Fibroblast of mammary gland (primary cell): ENCODE measurements at regions not wholly inside any gene's neighbourhood (a gene's known extent, or its start where the extent isn't known, plus 50 kb on each side); places are given as distances from the start of the nearest gene placed in this dataset.

Experiments
- DNase-seq: peaks from one replicate; pipeline ENCODE4 v3.0.0-alpha.2; 2010; ENCODE audit warnings: low read depth
- H3K4me3 ChIP-seq: 2 replicates; pipeline ENCODE4 v1.5.1; 2011; ENCODE audit warnings: low read depth, mild to moderate bottlenecking, low read length, moderate library complexity; ENCODE audit not compliant: control insufficient read depth
- CTCF ChIP-seq: conservative IDR thresholded peaks from 2 replicates; pipeline ENCODE4 v1.5.1; 2011; ENCODE audit warnings: low read depth, low read length, inconsistent platforms; ENCODE audit not compliant: control insufficient read depth, insufficient read depth

GRCh38 chr6:25041485-25042035 is 105.8 kb upstream of the RIPOR2 start:
- no peak overlapping the region for H3K4me3 ChIP-seq
- TF ChIP-seq CTCF: no peak
- no peak for DNase-seq

- no peak for DNase-seq
These were observed 106.3 kb upstream of the RIPOR2 start for GRCh38 chr6:25042036-25042521.

GRCh38 chr6:25042536-25042935 is 106.8 kb upstream of the RIPOR2 start:
- no peak overlapping the region for H3K4me3 ChIP-seq
- DNase-seq: no peak
- TF ChIP-seq CTCF: no peak

More at GRCh38 chr6:25042036-25042521, 106.3 kb upstream of the RIPOR2 start:
- no peak for TF ChIP-seq CTCF
- H3K4me3 ChIP-seq: no peak overlapping the region

GRCh38 chr6:25042984-25043725 is 107.4 kb upstream of the RIPOR2 start:
- no peak overlapping the region for H3K4me3 ChIP-seq
- DNase-seq: no peak
- TF ChIP-seq CTCF: no peak

- no peak for TF ChIP-seq CTCF
- DNase-seq: no peak
- no peak overlapping the region for H3K4me3 ChIP-seq
These were observed 108.1 kb upstream of the RIPOR2 start for GRCh38 chr6:25043892-25044291.

- no peak for TF ChIP-seq CTCF
- no peak overlapping the region for H3K4me3 ChIP-seq
These were observed 111.2 kb upstream of the RIPOR2 start for GRCh38 chr6:25046942-25047341.

More at GRCh38 chr6:25046942-25047341, 111.2 kb upstream of the RIPOR2 start:
- DNase-seq: no peak
